GM12878 (cell line): ENCODE measurements at regions not wholly inside any gene's neighbourhood (a gene's known extent, or its start where the extent isn't known, plus 50 kb on each side); places are given as distances from the start of the nearest gene placed in this dataset.

ENCODE experiments used
- CTCF ChIP-seq, 3 experiments: IDR thresholded peaks in 2 of 3; conservative IDR thresholded peaks in 1 of 3; 2 replicates each; pipeline ENCODE4 v1.5.1; 2011; ENCODE audit warnings: low read depth in 3 of 3, low read length in 3 of 3, mild to moderate bottlenecking in 3 of 3, control low read depth in 2 of 3, moderate library complexity in 2 of 3, inconsistent platforms in 1 of 3, mixed read lengths in 1 of 3; ENCODE audit not compliant: control insufficient read depth in 2 of 3, insufficient read depth in 1 of 3; ENCODE audit errors: extremely low read depth in 1 of 3
- ELK1 ChIP-seq: IDR thresholded peaks from 2 replicates; pipeline ENCODE4 v1.6.1; 2012; ENCODE audit warnings: low read depth, low read length, improper control_type of control experiment
- RFX5 ChIP-seq: IDR thresholded peaks from 2 replicates; pipeline ENCODE4 v1.6.1; 2011; ENCODE audit warnings: low read depth, low read length, improper control_type of control experiment

GRCh38 chr14:94701861-94702370 is 68.0 kb downstream of the GSC start:
- TF ChIP-seq RFX5 (no peak), CTCF (IDR thresholded peaks at IDR 0.05 in 2 of 3, conservative IDR thresholded peaks at IDR 0.05 in 1 of 3; ENCODE audit: control insufficient read depth in 2 of 3, extremely low read depth in 1 of 3, insufficient read depth in 1 of 3, low read depth in 3 of 3, low read length in 3 of 3) (no peak), ELK1 (no peak)
